ENCODE measurements at regions not wholly inside any gene's neighbourhood (a gene's known extent, or its start where the extent isn't known, plus 50 kb on each side); places are given as distances from the start of the nearest gene placed in this dataset.

- TF ChIP-seq CTCF (IDR thresholded peaks at IDR 0.05; ENCODE audit: insufficient read depth in 1 of 2, low read depth in 1 of 2, low read length in 1 of 2, severe bottlenecking in 1 of 2, unreplicated experiment in 1 of 2), result no peak
- Mint-ChIP-seq H3K4me1 (ENCODE audit: low read depth, unreplicated experiment) (peaks cover 5% of the 10 kb centered on the region), H3K27me3 (ENCODE audit: insufficient read depth, unreplicated experiment) (no peaks in the 10 kb centered on the region), H3K27ac (ENCODE audit: unreplicated experiment) (no peak overlapping the region), H3K36me3 (ENCODE audit: insufficient read depth, unreplicated experiment) (no peaks in the 10 kb centered on the region), H3K9me3 (ENCODE audit: unreplicated experiment) (no peaks in the 10 kb centered on the region), H3K4me3 (ENCODE audit: unreplicated experiment) (no peak overlapping the region)
- no peaks in the 10 kb centered on the region for H3K9me3 ChIP-seq
- POLR2A ChIA-PET, result no interaction called here
- no peaks in the 10 kb centered on the region for H3K27me3 ChIP-seq (replicated peaks; ENCODE audit: control insufficient read depth, insufficient read depth, low read length)
- H3K36me3 ChIP-seq (ENCODE audit: control insufficient read depth, insufficient read depth, low read length), result no peaks in the 10 kb centered on the region
- H3K4me3 ChIP-seq (ENCODE audit: low read depth, low read length), result no peak overlapping the region
- CTCF ChIA-PET, result no interaction called here
- DNase-seq, result no peak
- intact Hi-C loops (cut with micrococcal nuclease; ENCODE audit: unreplicated experiment), result no loop called here
- H3K4me1 ChIP-seq, result peaks cover 17% of the 10 kb centered on the region; the same call in 1 of the 2 replicates
- no TSS peak for BruUV-seq (replicated peaks)
These were observed 544.1 kb downstream of the CD83 start for GRCh38 chr6:14661691-14662090.

GRCh38 chr6:14664112-14664601, 546.6 kb downstream of the CD83 start:
- CTCF ChIA-PET, result no interaction called here

GRCh38 chr6:14664621-14665315, 547.2 kb downstream of the CD83 start:
- H3K36me3 ChIP-seq (ENCODE audit: control insufficient read depth, insufficient read depth, low read length), result no peaks in the 10 kb centered on the region
- H3K4me3 ChIP-seq (ENCODE audit: low read depth, low read length), result no peak overlapping the region
- intact Hi-C loops (cut with micrococcal nuclease; ENCODE audit: unreplicated experiment), result no loop called here
- CTCF ChIA-PET, result no interaction called here
- DNase-seq, result peak; percentile 36 to 60
- H3K27ac Mint-ChIP-seq (ENCODE audit: unreplicated experiment), result no peak overlapping the region
- no peaks in the 10 kb centered on the region for H3K27me3 ChIP-seq (replicated peaks; ENCODE audit: control insufficient read depth, insufficient read depth, low read length)
- no peaks in the 10 kb centered on the region for H3K9me3 Mint-ChIP-seq (ENCODE audit: unreplicated experiment)
- BruUV-seq (replicated peaks), result no TSS peak
- POLR2A ChIA-PET, result no interaction called here
- H3K4me3 Mint-ChIP-seq (ENCODE audit: unreplicated experiment), result no peak overlapping the region
- H3K36me3 Mint-ChIP-seq (ENCODE audit: insufficient read depth, unreplicated experiment), result no peaks in the 10 kb centered on the region
- no peaks in the 10 kb centered on the region for H3K27me3 Mint-ChIP-seq (ENCODE audit: insufficient read depth, unreplicated experiment)
- peaks cover 5% of the 10 kb centered on the region for H3K4me1 Mint-ChIP-seq (ENCODE audit: low read depth, unreplicated experiment)
- H3K9me3 ChIP-seq, result no peaks in the 10 kb centered on the region
- H3K4me1 ChIP-seq, result peaks cover 10% of the 10 kb centered on the region; the same call in 1 of the 2 replicates
- no peak for TF ChIP-seq CTCF (IDR thresholded peaks at IDR 0.05; ENCODE audit: insufficient read depth in 1 of 2, low read depth in 1 of 2, low read length in 1 of 2, severe bottlenecking in 1 of 2, unreplicated experiment in 1 of 2)

More at GRCh38 chr6:14664112-14664601, 546.6 kb downstream of the CD83 start:
- Histone ChIP-seq H3K9me3 (no peaks in the 10 kb centered on the region), H3K27me3 (replicated peaks; ENCODE audit: control insufficient read depth, insufficient read depth, low read length) (no peaks in the 10 kb centered on the region), H3K4me3 (ENCODE audit: low read depth, low read length) (no peak overlapping the region), H3K36me3 (ENCODE audit: control insufficient read depth, insufficient read depth, low read length) (no peaks in the 10 kb centered on the region), H3K4me1 (peaks cover 12% of the 10 kb centered on the region; the same call in 1 of the 2 replicates)
- POLR2A ChIA-PET, result no interaction called here
- no peaks in the 10 kb centered on the region for H3K27me3 Mint-ChIP-seq (ENCODE audit: insufficient read depth, unreplicated experiment)
- DNase-seq, result no peak
- H3K27ac Mint-ChIP-seq (ENCODE audit: unreplicated experiment), result no peak overlapping the region
- TF ChIP-seq CTCF (IDR thresholded peaks at IDR 0.05; ENCODE audit: insufficient read depth in 1 of 2, low read depth in 1 of 2, low read length in 1 of 2, severe bottlenecking in 1 of 2, unreplicated experiment in 1 of 2), result no peak
- no peaks in the 10 kb centered on the region for H3K36me3 Mint-ChIP-seq (ENCODE audit: insufficient read depth, unreplicated experiment)
- no peak overlapping the region for H3K4me3 Mint-ChIP-seq (ENCODE audit: unreplicated experiment)
- peaks cover 5% of the 10 kb centered on the region for H3K4me1 Mint-ChIP-seq (ENCODE audit: low read depth, unreplicated experiment)
- H3K9me3 Mint-ChIP-seq (ENCODE audit: unreplicated experiment), result no peaks in the 10 kb centered on the region
- intact Hi-C loops (cut with micrococcal nuclease; ENCODE audit: unreplicated experiment), result no loop called here
- BruUV-seq (replicated peaks), result no TSS peak

Data from Caco-2 (cell line).